ENCODE measurements at regions not wholly inside any gene's neighbourhood (a gene's known extent, or its start where the extent isn't known, plus 50 kb on each side); places are given as distances from the start of the nearest gene placed in this dataset.

GRCh38 chr12:77575376-77575919 lies 255.2 kb upstream of the NAV3 start:
- Histone ChIP-seq H3K4me1 (ENCODE audit: control insufficient read depth, insufficient read depth, low read length) (no peaks in the 10 kb centered on the region), H3K4me3 (ENCODE audit: low read length) (no peak overlapping the region), H3K27ac (ENCODE audit: low read length) (no peak overlapping the region), H3K27me3 (ENCODE audit: control insufficient read depth, insufficient read depth, low read length) (no peaks in the 10 kb centered on the region), H3K9me3 (ENCODE audit: control insufficient read depth, insufficient read depth, low read length) (no peaks in the 10 kb centered on the region), H3K36me3 (ENCODE audit: control insufficient read depth, insufficient read depth, low read length) (no peaks in the 10 kb centered on the region)
- intact Hi-C loops (cut with micrococcal nuclease), result no loop called here
- Mint-ChIP-seq H3K36me3 (no peaks in the 10 kb centered on the region), H3K4me3 (no peak overlapping the region), H3K4me1 (no peaks in the 10 kb centered on the region), H3K27me3 (ENCODE audit: low read depth in 2 of 2) (no peaks in the 10 kb centered on the region), H3K9me3 (peaks cover 0 to 5% of the 10 kb centered on the region in 2 donors), H3K27ac (no peak overlapping the region)
- DNase-seq, result no peak
- WGBS (ENCODE audit: insufficient coverage), result 88% methylated on average over 2 of the region's 2 CpGs
- TF ChIP-seq CTCF (IDR thresholded peaks at IDR 0.05), result no peak
- no peak for ATAC-seq

GRCh38 chr12:77572371-77572770 lies 258.3 kb upstream of the NAV3 start:
- Mint-ChIP-seq H3K27ac (no peak overlapping the region), H3K36me3 (no peaks in the 10 kb centered on the region), H3K27me3 (ENCODE audit: low read depth in 2 of 2) (no peaks in the 10 kb centered on the region), H3K9me3 (peaks cover 0 to 11% of the 10 kb centered on the region in 2 donors), H3K4me1 (no peaks in the 10 kb centered on the region), H3K4me3 (no peak overlapping the region)
- intact Hi-C loops (cut with micrococcal nuclease), result no loop called here
- no peak overlapping the region for H3K27ac ChIP-seq (ENCODE audit: low read length)
- WGBS (ENCODE audit: insufficient coverage), result 83% methylated on average over 3 of the region's 3 CpGs
- no peaks in the 10 kb centered on the region for H3K36me3 ChIP-seq (ENCODE audit: control insufficient read depth, insufficient read depth, low read length)
- H3K9me3 ChIP-seq (ENCODE audit: control insufficient read depth, insufficient read depth, low read length), result no peaks in the 10 kb centered on the region
- no peak overlapping the region for H3K4me3 ChIP-seq (ENCODE audit: low read length)
- no peak for TF ChIP-seq CTCF (IDR thresholded peaks at IDR 0.05)
- ATAC-seq, result no peak
- DNase-seq, result no peak
- no peaks in the 10 kb centered on the region for H3K4me1 ChIP-seq (ENCODE audit: control insufficient read depth, insufficient read depth, low read length)
- no peaks in the 10 kb centered on the region for H3K27me3 ChIP-seq (ENCODE audit: control insufficient read depth, insufficient read depth, low read length)

GRCh38 chr12:77571768-77572167 lies 258.9 kb upstream of the NAV3 start:
- no peak for ATAC-seq

More at GRCh38 chr12:77571768-77572167, 258.9 kb upstream of the NAV3 start:
- 76% methylated on average over 7 of the region's 7 CpGs for WGBS (ENCODE audit: insufficient coverage)
- no peaks in the 10 kb centered on the region for H3K27me3 Mint-ChIP-seq (ENCODE audit: low read depth in 2 of 2)
- TF ChIP-seq CTCF (IDR thresholded peaks at IDR 0.05), result no peak
- peaks cover 0 to 11% of the 10 kb centered on the region in 2 donors for H3K9me3 Mint-ChIP-seq
- no peaks in the 10 kb centered on the region for H3K27me3 ChIP-seq (ENCODE audit: control insufficient read depth, insufficient read depth, low read length)
- H3K9me3 ChIP-seq (ENCODE audit: control insufficient read depth, insufficient read depth, low read length), result no peaks in the 10 kb centered on the region
- H3K4me3 Mint-ChIP-seq, result no peak overlapping the region
- H3K36me3 ChIP-seq (ENCODE audit: control insufficient read depth, insufficient read depth, low read length), result no peaks in the 10 kb centered on the region
- H3K4me1 Mint-ChIP-seq, result no peaks in the 10 kb centered on the region
- H3K4me3 ChIP-seq (ENCODE audit: low read length), result no peak overlapping the region
- no peak overlapping the region for H3K27ac ChIP-seq (ENCODE audit: low read length)
- H3K27ac Mint-ChIP-seq, result no peak overlapping the region
- H3K4me1 ChIP-seq (ENCODE audit: control insufficient read depth, insufficient read depth, low read length), result no peaks in the 10 kb centered on the region
- DNase-seq, result no peak
- no peaks in the 10 kb centered on the region for H3K36me3 Mint-ChIP-seq
- intact Hi-C loops (cut with micrococcal nuclease), result no loop called here
